ENCODE measurements at regions not wholly inside any gene's neighbourhood (a gene's known extent, or its start where the extent isn't known, plus 50 kb on each side); places are given as distances from the start of the nearest gene placed in this dataset.

DNA sequence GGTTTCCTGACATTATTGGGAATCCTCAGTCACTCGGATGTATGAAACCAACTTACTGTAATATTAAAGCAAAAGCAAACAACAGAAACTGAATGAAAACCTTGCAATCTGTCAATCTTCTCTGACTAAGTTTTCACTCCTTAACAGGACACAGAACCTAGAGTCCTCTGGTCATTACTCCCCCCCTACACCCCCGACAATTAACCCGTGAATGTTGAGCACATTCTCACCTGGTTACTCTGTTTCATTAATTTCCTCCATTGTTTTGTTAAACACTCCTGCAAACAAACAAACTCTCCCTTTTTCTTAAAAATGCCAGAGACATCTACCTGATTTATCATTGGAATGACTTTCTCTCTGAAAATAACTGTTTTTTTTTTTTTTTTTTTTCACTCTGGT is 469.0 kb upstream of the PRKX start:
- Histone ChIP-seq H3K27me3 (ENCODE audit: control insufficient read depth in 1 of 2, insufficient read depth in 2 of 2, low read length in 2 of 2) (no peaks in the 10 kb centered on the region), H3K9ac (ENCODE audit: low read length) (no peak overlapping the region), H3K9me3 (ENCODE audit: low read length) (no peaks in the 10 kb centered on the region), H3K4me3 (ENCODE audit: low read depth in 1 of 2, low read length in 2 of 2) (no peak overlapping the region), H3K36me3 (ENCODE audit: insufficient read depth, low read length) (no peaks in the 10 kb centered on the region), H3K27ac (ENCODE audit: low read depth, low read length) (no peak overlapping the region), H3K4me1 (ENCODE audit: insufficient read depth, low read length) (no peaks in the 10 kb centered on the region)

DNA sequence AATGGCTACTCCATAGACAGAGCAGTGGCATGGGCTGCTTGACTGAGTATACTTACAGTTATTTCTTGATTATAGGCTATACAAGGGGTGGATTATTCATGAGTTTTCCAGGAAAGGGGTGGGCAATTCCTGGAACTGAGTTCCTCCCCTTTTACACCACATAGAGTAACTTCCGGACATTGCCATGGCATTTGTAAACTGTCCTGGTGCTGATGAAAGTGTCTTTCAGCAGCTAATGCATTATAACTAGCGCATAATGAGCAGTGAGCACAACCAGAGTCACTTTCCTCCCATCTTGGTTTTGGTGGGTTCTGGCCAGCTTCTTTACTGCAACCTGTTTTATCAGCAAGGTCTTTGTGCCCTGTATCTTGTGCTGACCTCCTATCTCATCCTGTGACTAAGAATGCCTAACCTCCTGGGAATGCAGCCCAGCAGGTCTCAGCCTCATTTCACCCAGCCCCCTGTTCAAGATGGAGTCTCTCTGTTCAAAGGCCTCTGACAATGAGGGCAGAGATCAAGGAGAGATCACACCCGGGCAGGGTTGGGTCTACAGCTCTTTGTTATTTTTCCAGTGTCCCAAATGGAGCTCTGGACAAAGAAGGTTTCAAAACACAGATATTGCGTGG is 468.4 kb upstream of the PRKX start:
- Histone ChIP-seq H3K9ac (ENCODE audit: low read length) (no peak overlapping the region), H3K4me1 (ENCODE audit: insufficient read depth, low read length) (no peaks in the 10 kb centered on the region), H3K27ac (ENCODE audit: low read depth, low read length) (no peak overlapping the region), H3K36me3 (ENCODE audit: insufficient read depth, low read length) (no peaks in the 10 kb centered on the region), H3K4me3 (ENCODE audit: low read depth in 1 of 2, low read length in 2 of 2) (no peak overlapping the region), H3K27me3 (ENCODE audit: control insufficient read depth in 1 of 2, insufficient read depth in 2 of 2, low read length in 2 of 2) (no peaks in the 10 kb centered on the region), H3K9me3 (ENCODE audit: low read length) (no peaks in the 10 kb centered on the region)

DNA sequence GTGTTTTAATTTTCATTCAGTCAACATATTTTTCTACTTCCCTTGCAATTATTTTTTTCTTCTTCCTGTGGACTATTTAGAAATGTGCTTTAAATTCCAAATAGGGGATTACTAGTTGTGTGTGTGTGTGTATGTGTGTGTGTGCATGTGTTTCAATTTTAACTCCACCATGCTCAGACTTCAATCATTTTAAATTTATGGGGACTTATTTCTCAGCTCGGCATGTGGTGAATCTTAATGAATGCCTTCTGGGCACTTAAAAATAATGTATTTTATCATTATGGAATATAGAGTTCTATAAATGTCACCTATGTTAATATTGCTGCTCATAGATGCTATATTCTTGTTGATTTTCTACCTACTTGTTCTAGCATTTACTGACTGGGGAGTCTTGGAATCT is 465.6 kb upstream of the PRKX start:
- Histone ChIP-seq H3K27me3 (ENCODE audit: control insufficient read depth in 1 of 2, insufficient read depth in 2 of 2, low read length in 2 of 2) (no peaks in the 10 kb centered on the region), H3K9me3 (ENCODE audit: low read length) (no peaks in the 10 kb centered on the region), H3K9ac (ENCODE audit: low read length) (no peak overlapping the region), H3K4me3 (ENCODE audit: low read depth in 1 of 2, low read length in 2 of 2) (no peak overlapping the region), H3K27ac (ENCODE audit: low read depth, low read length) (no peak overlapping the region), H3K36me3 (ENCODE audit: insufficient read depth, low read length) (no peaks in the 10 kb centered on the region), H3K4me1 (ENCODE audit: insufficient read depth, low read length) (no peaks in the 10 kb centered on the region)

DNA sequence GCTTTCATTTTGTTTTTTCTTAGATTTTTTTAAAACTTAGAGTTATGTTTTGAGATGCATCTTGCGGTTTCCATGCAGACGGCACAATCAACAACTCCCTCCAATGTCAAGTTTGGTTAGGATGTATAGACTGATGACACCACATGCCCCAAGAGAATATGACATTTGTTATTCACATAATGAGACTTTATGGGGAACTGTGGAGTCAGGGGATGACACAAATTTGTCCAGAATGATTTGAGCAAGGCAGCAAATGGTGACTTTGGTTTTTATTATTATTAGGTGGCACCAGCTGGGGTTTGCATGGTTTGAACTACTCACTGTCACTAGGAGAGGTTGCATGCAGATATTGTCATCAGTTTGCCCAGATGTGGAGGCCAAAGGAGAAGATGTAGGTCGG is 461.8 kb upstream of the PRKX start:
- H3K4me3 ChIP-seq (ENCODE audit: low read depth in 1 of 2, low read length in 2 of 2), result no peak overlapping the region
- no peaks in the 10 kb centered on the region for H3K36me3 ChIP-seq (ENCODE audit: insufficient read depth, low read length)
- no peaks in the 10 kb centered on the region for H3K27me3 ChIP-seq (ENCODE audit: control insufficient read depth in 1 of 2, insufficient read depth in 2 of 2, low read length in 2 of 2)
- H3K9ac ChIP-seq (ENCODE audit: low read length), result no peak overlapping the region
- no peaks in the 10 kb centered on the region for H3K9me3 ChIP-seq (ENCODE audit: low read length)
- no peaks in the 10 kb centered on the region for H3K4me1 ChIP-seq (ENCODE audit: insufficient read depth, low read length)
- H3K27ac ChIP-seq (ENCODE audit: low read depth, low read length), result no peak overlapping the region

DNA sequence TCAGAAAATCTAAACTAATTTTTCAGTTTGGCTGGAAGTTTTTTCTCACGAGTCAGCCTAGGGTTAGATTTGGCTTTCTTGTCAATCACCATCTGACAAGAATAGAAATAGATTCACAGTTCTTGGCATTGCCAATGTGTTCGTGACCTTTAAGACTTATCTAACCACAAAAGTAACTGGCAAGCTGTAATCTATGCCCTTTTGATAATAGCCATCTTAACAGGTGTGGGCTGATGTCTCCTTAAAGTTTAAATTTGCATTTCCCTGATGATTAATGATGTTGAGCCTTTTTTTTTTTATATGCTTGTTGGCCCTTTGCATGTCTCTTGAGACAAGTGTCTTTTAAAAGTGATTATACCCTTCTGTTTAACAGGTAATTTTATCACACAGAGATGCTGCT is 460.3 kb upstream of the PRKX start:
- no peaks in the 10 kb centered on the region for H3K27me3 ChIP-seq (ENCODE audit: control insufficient read depth in 1 of 2, insufficient read depth in 2 of 2, low read length in 2 of 2)
- H3K4me3 ChIP-seq (ENCODE audit: low read depth in 1 of 2, low read length in 2 of 2), result no peak overlapping the region
- H3K27ac ChIP-seq (ENCODE audit: low read depth, low read length), result no peak overlapping the region
- H3K4me1 ChIP-seq (ENCODE audit: insufficient read depth, low read length), result no peaks in the 10 kb centered on the region
- H3K9ac ChIP-seq (ENCODE audit: low read length), result no peak overlapping the region
- no peaks in the 10 kb centered on the region for H3K9me3 ChIP-seq (ENCODE audit: low read length)
- H3K36me3 ChIP-seq (ENCODE audit: insufficient read depth, low read length), result no peaks in the 10 kb centered on the region

DNA sequence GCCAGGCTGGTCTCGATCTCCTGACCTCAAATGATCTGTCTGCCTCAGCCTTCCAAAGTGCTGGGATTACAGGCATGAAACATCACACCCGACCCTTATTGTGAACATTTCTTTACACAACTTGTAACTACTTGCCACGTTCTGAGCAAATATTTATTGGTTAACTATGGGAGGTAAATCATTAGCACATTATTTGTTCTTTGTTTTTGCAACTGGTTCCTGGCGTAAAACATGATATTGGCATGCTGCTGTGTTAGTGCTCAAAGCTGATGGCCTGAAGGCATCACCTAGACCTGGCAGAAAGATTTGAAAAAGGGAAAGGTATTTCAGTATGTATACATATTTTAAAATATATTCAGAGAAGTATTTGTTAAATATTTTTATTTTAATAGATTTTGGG is 438.3 kb upstream of the PRKX start:
- Histone ChIP-seq H3K36me3 (ENCODE audit: insufficient read depth, low read length) (no peaks in the 10 kb centered on the region), H3K9me3 (ENCODE audit: low read length) (no peaks in the 10 kb centered on the region), H3K9ac (ENCODE audit: low read length) (no peak overlapping the region), H3K27me3 (ENCODE audit: control insufficient read depth in 1 of 2, insufficient read depth in 2 of 2, low read length in 2 of 2) (no peaks in the 10 kb centered on the region), H3K27ac (ENCODE audit: low read depth, low read length) (no peak overlapping the region), H3K4me3 (ENCODE audit: low read depth in 1 of 2, low read length in 2 of 2) (no peak overlapping the region), H3K4me1 (ENCODE audit: insufficient read depth, low read length) (no peaks in the 10 kb centered on the region)

DNA sequence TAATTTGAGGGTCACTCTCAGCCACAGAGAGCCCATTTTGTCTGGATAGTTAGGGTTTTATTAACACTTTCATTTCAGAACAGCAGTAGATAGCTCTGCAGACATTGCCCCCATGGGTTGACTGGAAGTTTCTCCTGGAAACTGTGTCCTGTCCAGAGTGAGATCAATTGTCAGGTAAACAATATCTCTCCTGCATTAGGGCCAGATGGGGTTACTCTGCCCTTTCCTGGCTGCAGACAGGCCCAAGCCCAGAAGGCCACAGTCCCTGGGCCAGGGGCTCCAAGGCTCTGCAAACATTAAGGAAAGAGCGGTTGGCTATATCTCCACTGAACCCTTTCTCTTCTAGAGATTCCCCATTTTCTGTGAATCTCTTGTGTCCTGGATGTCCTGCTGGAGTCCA is 436.8 kb upstream of the PRKX start:
- Histone ChIP-seq H3K36me3 (ENCODE audit: insufficient read depth, low read length) (no peaks in the 10 kb centered on the region), H3K4me1 (ENCODE audit: insufficient read depth, low read length) (no peaks in the 10 kb centered on the region), H3K27ac (ENCODE audit: low read depth, low read length) (no peak overlapping the region), H3K27me3 (ENCODE audit: control insufficient read depth in 1 of 2, insufficient read depth in 2 of 2, low read length in 2 of 2) (no peaks in the 10 kb centered on the region), H3K9ac (ENCODE audit: low read length) (no peak overlapping the region), H3K4me3 (ENCODE audit: low read depth in 1 of 2, low read length in 2 of 2) (no peak overlapping the region), H3K9me3 (ENCODE audit: low read length) (no peaks in the 10 kb centered on the region)

DNA sequence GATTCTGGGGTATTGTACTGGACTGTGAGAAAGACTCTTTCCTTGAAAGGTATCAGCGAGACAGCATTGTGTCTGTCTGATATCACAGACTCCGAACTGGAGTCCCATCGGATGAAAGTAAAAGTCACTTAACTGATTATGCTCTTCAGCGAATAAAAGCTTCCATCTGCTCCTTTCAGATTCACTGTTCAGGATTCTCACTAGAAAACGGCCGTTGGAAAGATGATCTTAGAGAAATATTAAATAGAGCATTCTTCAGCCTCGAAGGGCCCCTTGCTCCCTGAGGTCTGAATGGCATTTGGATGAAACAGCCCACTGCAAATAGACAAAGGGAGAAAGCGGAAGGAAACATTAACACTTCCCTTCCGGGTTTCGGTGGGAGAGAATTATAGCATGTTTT is 416.2 kb upstream of the PRKX start:
- H3K27me3 ChIP-seq (ENCODE audit: control insufficient read depth in 1 of 2, insufficient read depth in 2 of 2, low read length in 2 of 2), result no peaks in the 10 kb centered on the region
- H3K27ac ChIP-seq (ENCODE audit: low read depth, low read length), result no peak overlapping the region
- H3K4me3 ChIP-seq (ENCODE audit: low read depth in 1 of 2, low read length in 2 of 2), result no peak overlapping the region
- no peak overlapping the region for H3K9ac ChIP-seq (ENCODE audit: low read length)
- H3K9me3 ChIP-seq (ENCODE audit: low read length), result no peaks in the 10 kb centered on the region
- no peaks in the 10 kb centered on the region for H3K4me1 ChIP-seq (ENCODE audit: insufficient read depth, low read length)
- H3K36me3 ChIP-seq (ENCODE audit: insufficient read depth, low read length), result no peaks in the 10 kb centered on the region

DNA sequence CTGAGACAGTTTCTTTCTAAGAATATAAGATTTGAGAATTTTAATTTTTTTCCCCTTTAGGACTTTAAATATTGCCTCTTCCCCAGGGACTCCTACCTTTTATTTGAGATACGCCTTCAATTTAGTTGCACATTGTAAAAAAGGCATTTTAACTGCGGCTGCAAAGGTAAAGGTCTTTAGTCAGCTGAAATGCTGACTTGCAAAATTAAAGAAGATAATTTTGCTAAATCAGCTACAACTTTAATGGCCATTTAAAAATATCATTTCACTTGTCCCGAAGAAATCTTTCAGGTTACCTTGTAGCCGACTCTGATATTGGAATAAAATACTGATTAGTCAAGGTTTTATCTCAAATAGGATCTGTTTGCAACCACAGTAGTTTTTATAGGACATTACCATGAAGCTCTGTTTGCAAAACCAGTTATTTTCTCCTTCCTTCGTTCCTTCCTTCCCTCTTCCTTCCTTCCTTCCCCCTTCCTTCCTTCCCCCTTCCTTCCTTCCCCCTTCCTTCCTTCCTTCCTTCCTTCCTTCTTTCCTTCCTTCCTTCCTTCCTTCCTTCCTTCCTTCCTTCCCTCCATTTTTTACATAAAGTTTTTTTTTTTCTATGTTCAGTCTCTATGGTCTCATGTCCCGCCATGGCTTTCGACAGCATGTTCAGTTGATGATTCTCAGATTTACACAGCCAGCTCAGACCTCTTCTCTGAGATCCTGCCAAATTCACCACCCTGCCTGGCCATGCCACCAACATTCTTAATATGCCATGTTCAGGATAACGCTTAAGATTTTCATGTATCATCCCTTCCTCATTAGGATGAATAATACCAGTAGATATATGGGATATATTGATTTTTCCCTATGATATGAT is 405.4 kb upstream of the PRKX start:
- no peaks in the 10 kb centered on the region for H3K36me3 ChIP-seq (ENCODE audit: insufficient read depth, low read length)
- H3K4me3 ChIP-seq (ENCODE audit: low read depth in 1 of 2, low read length in 2 of 2), result no peak overlapping the region
- no peak overlapping the region for H3K27ac ChIP-seq (ENCODE audit: low read depth, low read length)
- H3K27me3 ChIP-seq (ENCODE audit: control insufficient read depth in 1 of 2, insufficient read depth in 2 of 2, low read length in 2 of 2), result no peaks in the 10 kb centered on the region
- H3K9ac ChIP-seq (ENCODE audit: low read length), result no peak overlapping the region
- no peaks in the 10 kb centered on the region for H3K9me3 ChIP-seq (ENCODE audit: low read length)
- H3K4me1 ChIP-seq (ENCODE audit: insufficient read depth, low read length), result no peaks in the 10 kb centered on the region

DNA sequence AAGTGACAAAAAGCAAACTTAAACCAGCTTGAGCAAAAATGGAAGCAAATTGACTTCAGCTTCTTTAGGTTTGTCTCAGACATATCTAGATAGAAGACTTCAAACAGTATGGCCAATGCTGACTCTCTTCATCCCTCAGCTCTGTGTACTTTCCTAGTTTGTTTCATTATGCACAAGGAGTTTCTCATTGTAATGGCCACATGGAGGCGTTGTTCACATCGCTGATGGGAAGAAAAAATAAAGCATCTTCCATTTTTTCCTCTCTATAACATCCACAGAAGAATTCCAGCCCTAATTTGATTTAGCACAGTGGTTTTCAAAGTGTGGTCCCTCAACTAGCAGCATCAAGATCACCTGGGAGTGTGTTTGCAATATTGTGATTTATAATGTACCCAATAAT is 397.5 kb upstream of the PRKX start:
- H3K9me3 ChIP-seq (ENCODE audit: low read length), result no peaks in the 10 kb centered on the region
- H3K4me1 ChIP-seq (ENCODE audit: insufficient read depth, low read length), result no peaks in the 10 kb centered on the region
- H3K27me3 ChIP-seq (ENCODE audit: control insufficient read depth in 1 of 2, insufficient read depth in 2 of 2, low read length in 2 of 2), result no peaks in the 10 kb centered on the region
- H3K9ac ChIP-seq (ENCODE audit: low read length), result no peak overlapping the region
- H3K27ac ChIP-seq (ENCODE audit: low read depth, low read length), result no peak overlapping the region
- no peaks in the 10 kb centered on the region for H3K36me3 ChIP-seq (ENCODE audit: insufficient read depth, low read length)
- no peak overlapping the region for H3K4me3 ChIP-seq (ENCODE audit: low read depth in 1 of 2, low read length in 2 of 2)

DNA sequence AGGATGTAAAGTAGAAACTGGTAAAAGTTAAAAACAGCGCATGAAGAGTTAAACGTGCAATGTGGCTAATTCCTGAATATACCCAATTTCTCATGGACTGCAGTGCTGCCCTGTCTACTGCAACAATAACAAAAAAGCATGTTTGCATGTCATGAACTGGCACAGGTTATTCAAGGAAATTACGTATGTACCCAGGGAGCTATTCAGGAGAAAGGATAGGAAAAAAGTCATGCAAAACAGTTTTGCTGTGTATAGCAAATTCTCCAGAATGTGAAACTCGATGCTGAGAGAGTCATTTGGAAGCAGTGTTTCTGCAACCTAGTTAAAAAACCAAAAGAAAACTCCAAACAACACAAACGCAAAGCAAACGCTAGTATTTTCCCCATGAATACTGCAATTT is 381.5 kb upstream of the PRKX start:
- Histone ChIP-seq H3K27ac (ENCODE audit: low read depth, low read length) (no peak overlapping the region), H3K9ac (ENCODE audit: low read length) (no peak overlapping the region), H3K9me3 (ENCODE audit: low read length) (no peaks in the 10 kb centered on the region), H3K36me3 (ENCODE audit: insufficient read depth, low read length) (no peaks in the 10 kb centered on the region), H3K27me3 (ENCODE audit: control insufficient read depth in 1 of 2, insufficient read depth in 2 of 2, low read length in 2 of 2) (no peaks in the 10 kb centered on the region), H3K4me3 (ENCODE audit: low read depth in 1 of 2, low read length in 2 of 2) (no peak overlapping the region), H3K4me1 (ENCODE audit: insufficient read depth, low read length) (no peaks in the 10 kb centered on the region)
